SK-N-SH treated with all-trans-retinoic acid at 6 μM for 48 hours (cell line): ENCODE measurements at regions not wholly inside any gene's neighbourhood (a gene's known extent, or its start where the extent isn't known, plus 50 kb on each side); places are given as distances from the start of the nearest gene placed in this dataset.

Experiments used
- ARNTL ChIP-seq: fragments of 450-650 bp; formaldehyde crosslinking; IDR thresholded peaks from 2 replicates; pipeline ENCODE4 v1.5.0; 2020; ENCODE audit warnings: low read depth, mild to moderate bottlenecking, moderate library complexity, borderline replicate concordance
- CSRNP3 ChIP-seq: fragments of 250-450 bp; sonication (Bioruptor Pico); IDR thresholded peaks from 2 replicates; pipeline ENCODE4 v1.5.1; 2021; ENCODE audit warnings: mild to moderate bottlenecking, moderate library complexity
- OSR1 ChIP-seq: fragments of 250-450 bp; sonication (Bioruptor Pico); IDR thresholded peaks from 2 replicates; pipeline ENCODE4 v1.8.0; 2022; ENCODE audit warnings: moderate library complexity, mild to moderate bottlenecking, inconsistent platforms
- PATZ1 ChIP-seq: fragments of 250-450 bp; sonication (Bioruptor Pico); IDR thresholded peaks from 2 replicates; pipeline ENCODE4 v1.8.0; 2020; ENCODE audit warnings: mild to moderate bottlenecking, moderate library complexity, borderline replicate concordance
- PPARA ChIP-seq: fragments of 250-450 bp; sonication (Bioruptor Pico); IDR thresholded peaks from 2 replicates; pipeline ENCODE4 v1.5.0; 2020; ENCODE audit warnings: mild to moderate bottlenecking, borderline replicate concordance
- RARB ChIP-seq: fragments of 250-450 bp; sonication (Bioruptor Pico); IDR thresholded peaks from 2 replicates; pipeline ENCODE4 v1.8.0; 2021; ENCODE audit warnings: mild to moderate bottlenecking, moderate library complexity
- ZFP30 ChIP-seq: fragments of 450-650 bp; formaldehyde crosslinking; IDR thresholded peaks from 2 replicates; pipeline ENCODE4 v1.5.0; 2022; ENCODE audit warnings: mild to moderate bottlenecking, moderate library complexity
- ZNF565 ChIP-seq: fragments of 450-650 bp; formaldehyde crosslinking; conservative IDR thresholded peaks from 2 replicates; pipeline ENCODE4 v1.5.0; 2020; ENCODE audit warnings: low read depth, mild to moderate bottlenecking, moderate library complexity
- ZNF8 ChIP-seq: fragments of 450-650 bp; formaldehyde crosslinking; IDR thresholded peaks from 2 replicates; pipeline ENCODE4 v1.5.0; 2020; ENCODE audit warnings: mild to moderate bottlenecking, moderate library complexity
- TF ChIP-seq, protein P1 (sequence below): fragments of 250-450 bp; sonication (Bioruptor Pico); IDR thresholded peaks from 2 replicates; pipeline ENCODE4 v1.5.0; 2020; ENCODE audit warnings: mild to moderate bottlenecking, moderate library complexity
- TF ChIP-seq, protein P2 (sequence below): fragments of 250-450 bp; sonication (Bioruptor Pico); IDR thresholded peaks from 2 replicates; pipeline ENCODE4 v1.5.1; 2020; ENCODE audit warnings: low read depth, mild to moderate bottlenecking, moderate library complexity

DNA sequence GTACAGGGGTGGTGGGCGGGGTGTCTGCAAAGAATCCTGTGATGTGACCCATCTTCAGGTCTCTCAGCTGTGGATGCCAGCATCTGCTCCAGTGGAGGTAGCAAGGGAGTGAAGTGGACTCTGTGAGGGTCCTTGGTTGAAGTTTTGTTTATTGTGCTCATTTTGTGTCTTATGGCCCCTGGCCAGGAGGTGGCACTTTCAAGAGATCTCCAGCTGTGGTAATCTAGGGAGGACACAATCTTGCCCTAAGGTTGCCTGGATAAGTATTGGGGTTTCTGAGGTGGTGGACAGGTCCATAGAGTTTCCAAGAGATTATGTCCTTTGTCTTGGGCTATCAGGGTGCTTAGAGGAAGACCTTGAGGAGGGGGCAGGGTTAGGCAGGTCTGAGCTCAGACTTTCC is 260.7 kb downstream of the CCDC59 start:
- TF ChIP-seq ZNF8 (CRISPR knock-in tag) (no peak), OSR1 (no peak), ZNF565 (CRISPR knock-in tag) (no peak), ZFP30 (CRISPR knock-in tag) (no peak), RARB (CRISPR knock-in tag) (no peak), ARNTL (CRISPR knock-in tag) (no peak), PATZ1 (no peak), CSRNP3 (CRISPR knock-in tag) (no peak), PPARA (CRISPR knock-in tag) (no peak)
- TF ChIP-seq, protein P1, sequence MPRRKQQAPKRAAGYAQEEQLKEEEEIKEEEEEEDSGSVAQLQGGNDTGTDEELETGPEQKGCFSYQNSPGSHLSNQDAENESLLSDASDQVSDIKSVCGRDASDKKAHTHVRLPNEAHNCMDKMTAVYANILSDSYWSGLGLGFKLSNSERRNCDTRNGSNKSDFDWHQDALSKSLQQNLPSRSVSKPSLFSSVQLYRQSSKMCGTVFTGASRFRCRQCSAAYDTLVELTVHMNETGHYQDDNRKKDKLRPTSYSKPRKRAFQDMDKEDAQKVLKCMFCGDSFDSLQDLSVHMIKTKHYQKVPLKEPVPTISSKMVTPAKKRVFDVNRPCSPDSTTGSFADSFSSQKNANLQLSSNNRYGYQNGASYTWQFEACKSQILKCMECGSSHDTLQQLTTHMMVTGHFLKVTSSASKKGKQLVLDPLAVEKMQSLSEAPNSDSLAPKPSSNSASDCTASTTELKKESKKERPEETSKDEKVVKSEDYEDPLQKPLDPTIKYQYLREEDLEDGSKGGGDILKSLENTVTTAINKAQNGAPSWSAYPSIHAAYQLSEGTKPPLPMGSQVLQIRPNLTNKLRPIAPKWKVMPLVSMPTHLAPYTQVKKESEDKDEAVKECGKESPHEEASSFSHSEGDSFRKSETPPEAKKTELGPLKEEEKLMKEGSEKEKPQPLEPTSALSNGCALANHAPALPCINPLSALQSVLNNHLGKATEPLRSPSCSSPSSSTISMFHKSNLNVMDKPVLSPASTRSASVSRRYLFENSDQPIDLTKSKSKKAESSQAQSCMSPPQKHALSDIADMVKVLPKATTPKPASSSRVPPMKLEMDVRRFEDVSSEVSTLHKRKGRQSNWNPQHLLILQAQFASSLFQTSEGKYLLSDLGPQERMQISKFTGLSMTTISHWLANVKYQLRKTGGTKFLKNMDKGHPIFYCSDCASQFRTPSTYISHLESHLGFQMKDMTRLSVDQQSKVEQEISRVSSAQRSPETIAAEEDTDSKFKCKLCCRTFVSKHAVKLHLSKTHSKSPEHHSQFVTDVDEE (CRISPR knock-in tag) = no peak
- TF ChIP-seq, protein P2, sequence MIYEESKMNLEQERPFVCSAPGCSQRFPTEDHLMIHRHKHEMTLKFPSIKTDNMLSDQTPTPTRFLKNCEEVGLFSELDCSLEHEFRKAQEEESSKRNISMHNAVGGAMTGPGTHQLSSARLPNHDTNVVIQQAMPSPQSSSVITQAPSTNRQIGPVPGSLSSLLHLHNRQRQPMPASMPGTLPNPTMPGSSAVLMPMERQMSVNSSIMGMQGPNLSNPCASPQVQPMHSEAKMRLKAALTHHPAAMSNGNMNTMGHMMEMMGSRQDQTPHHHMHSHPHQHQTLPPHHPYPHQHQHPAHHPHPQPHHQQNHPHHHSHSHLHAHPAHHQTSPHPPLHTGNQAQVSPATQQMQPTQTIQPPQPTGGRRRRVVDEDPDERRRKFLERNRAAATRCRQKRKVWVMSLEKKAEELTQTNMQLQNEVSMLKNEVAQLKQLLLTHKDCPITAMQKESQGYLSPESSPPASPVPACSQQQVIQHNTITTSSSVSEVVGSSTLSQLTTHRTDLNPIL (CRISPR knock-in tag) = no peak
